ENCODE measurements at regions not wholly inside any gene's neighbourhood (a gene's known extent, or its start where the extent isn't known, plus 50 kb on each side); places are given as distances from the start of the nearest gene placed in this dataset.

DNA sequence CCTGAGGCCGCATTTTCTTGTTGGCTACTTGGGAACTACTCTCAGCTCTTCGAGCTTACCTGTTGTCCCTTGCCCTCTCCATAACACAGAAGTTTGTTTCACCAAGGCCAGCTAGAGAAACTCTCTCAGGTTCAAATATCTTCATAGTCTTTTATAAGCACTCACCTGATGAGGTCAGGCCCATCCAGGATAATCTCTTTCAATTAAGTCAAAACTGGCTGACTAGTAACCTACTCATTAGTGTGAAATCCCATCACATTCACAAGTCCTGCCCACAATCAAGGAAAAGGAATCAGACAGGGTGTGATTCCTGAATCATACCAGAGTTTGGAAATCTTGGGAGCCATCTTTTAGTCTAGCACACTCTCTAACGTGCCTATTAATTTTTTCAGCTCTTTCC, 195.2 kb upstream of the HS3ST5 start:
- no peaks in the 10 kb centered on the region for H3K36me3 ChIP-seq
- H3K9me3 ChIP-seq, result no peaks in the 10 kb centered on the region
- no peak overlapping the region for H3K4me3 ChIP-seq (ENCODE audit: low read depth, low read length)
- TF ChIP-seq, protein P1, sequence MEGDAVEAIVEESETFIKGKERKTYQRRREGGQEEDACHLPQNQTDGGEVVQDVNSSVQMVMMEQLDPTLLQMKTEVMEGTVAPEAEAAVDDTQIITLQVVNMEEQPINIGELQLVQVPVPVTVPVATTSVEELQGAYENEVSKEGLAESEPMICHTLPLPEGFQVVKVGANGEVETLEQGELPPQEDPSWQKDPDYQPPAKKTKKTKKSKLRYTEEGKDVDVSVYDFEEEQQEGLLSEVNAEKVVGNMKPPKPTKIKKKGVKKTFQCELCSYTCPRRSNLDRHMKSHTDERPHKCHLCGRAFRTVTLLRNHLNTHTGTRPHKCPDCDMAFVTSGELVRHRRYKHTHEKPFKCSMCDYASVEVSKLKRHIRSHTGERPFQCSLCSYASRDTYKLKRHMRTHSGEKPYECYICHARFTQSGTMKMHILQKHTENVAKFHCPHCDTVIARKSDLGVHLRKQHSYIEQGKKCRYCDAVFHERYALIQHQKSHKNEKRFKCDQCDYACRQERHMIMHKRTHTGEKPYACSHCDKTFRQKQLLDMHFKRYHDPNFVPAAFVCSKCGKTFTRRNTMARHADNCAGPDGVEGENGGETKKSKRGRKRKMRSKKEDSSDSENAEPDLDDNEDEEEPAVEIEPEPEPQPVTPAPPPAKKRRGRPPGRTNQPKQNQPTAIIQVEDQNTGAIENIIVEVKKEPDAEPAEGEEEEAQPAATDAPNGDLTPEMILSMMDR (IDR thresholded peaks at IDR 0.05; ENCODE audit: low read depth, low read length), result no peak
- no peaks in the 10 kb centered on the region for H3K27me3 ChIP-seq
- H3K4me1 ChIP-seq, result no peaks in the 10 kb centered on the region
- no peak for DNase-seq

DNA sequence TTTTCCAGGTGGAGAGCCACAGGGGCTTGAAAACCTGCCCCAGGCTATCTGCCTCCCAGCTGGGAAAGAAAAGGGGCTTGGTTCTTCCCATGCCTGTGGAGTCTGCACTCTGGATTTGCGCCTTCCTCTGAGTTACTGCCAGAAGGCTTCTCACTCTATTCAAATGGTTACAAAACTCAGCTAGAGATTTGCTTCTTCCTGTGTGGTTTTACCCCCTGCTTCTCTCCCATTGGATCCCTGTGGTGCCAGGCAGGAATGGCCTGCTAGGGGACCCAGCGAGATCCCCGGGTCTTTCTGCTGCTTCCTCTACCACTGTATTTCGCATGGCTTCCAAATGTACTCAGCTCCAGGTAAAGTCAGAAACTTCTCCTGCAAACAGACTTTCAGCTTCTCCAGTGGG, 192.0 kb upstream of the HS3ST5 start:
- DNase-seq, result no peak
- no peaks in the 10 kb centered on the region for H3K36me3 ChIP-seq
- H3K27me3 ChIP-seq, result no peaks in the 10 kb centered on the region
- no peaks in the 10 kb centered on the region for H3K9me3 ChIP-seq
- H3K4me1 ChIP-seq, result no peaks in the 10 kb centered on the region
- no peak overlapping the region for H3K4me3 ChIP-seq (ENCODE audit: low read depth, low read length)
- TF ChIP-seq, protein P1 (IDR thresholded peaks at IDR 0.05; ENCODE audit: low read depth, low read length), result no peak

DNA sequence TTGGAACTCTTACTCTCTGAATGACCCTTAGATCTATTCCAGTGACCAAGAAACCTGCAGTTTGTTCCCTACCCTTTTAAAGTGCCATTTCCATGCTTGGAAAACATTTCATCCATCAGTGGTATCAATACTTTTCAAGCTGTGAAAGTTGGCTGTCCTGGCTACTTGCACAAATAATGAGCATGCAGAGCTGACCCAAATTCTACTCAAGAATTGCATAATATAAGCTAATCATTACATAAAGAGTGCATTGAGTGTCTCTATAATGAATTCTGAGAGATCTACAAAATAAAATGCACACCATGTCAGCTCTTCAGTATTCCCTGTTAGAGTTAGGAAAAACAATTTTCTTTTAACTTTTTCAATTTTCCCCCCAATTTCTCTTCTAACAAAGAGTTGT, 181.3 kb upstream of the HS3ST5 start:
- TF ChIP-seq, protein P1 (IDR thresholded peaks at IDR 0.05; ENCODE audit: low read depth, low read length), result no peak
- no peaks in the 10 kb centered on the region for H3K27me3 ChIP-seq
- H3K4me3 ChIP-seq (ENCODE audit: low read depth, low read length), result no peak overlapping the region
- H3K36me3 ChIP-seq, result no peaks in the 10 kb centered on the region
- H3K4me1 ChIP-seq, result no peaks in the 10 kb centered on the region
- no peak for DNase-seq
- H3K9me3 ChIP-seq, result no peaks in the 10 kb centered on the region

GRCh38 chr6:114523508-114523907, 180.7 kb upstream of the HS3ST5 start:
- Histone ChIP-seq H3K9me3 (no peaks in the 10 kb centered on the region), H3K36me3 (no peaks in the 10 kb centered on the region), H3K4me3 (ENCODE audit: low read depth, low read length) (no peak overlapping the region), H3K4me1 (no peaks in the 10 kb centered on the region), H3K27me3 (no peaks in the 10 kb centered on the region)
- no peak for DNase-seq
- TF ChIP-seq, protein P1 (IDR thresholded peaks at IDR 0.05; ENCODE audit: low read depth, low read length), result no peak

- Histone ChIP-seq H3K4me3 (ENCODE audit: low read depth, low read length) (no peak overlapping the region), H3K36me3 (no peaks in the 10 kb centered on the region), H3K4me1 (no peaks in the 10 kb centered on the region), H3K27me3 (no peaks in the 10 kb centered on the region), H3K9me3 (no peaks in the 10 kb centered on the region)
- no peak for DNase-seq
- TF ChIP-seq, protein P1 (IDR thresholded peaks at IDR 0.05; ENCODE audit: low read depth, low read length), result no peak
Measured at GRCh38 chr6:114521926-114522325, 179.1 kb upstream of the HS3ST5 start.

GRCh38 chr6:114520976-114521375, 178.2 kb upstream of the HS3ST5 start:
- Histone ChIP-seq H3K27me3 (no peaks in the 10 kb centered on the region), H3K4me1 (no peaks in the 10 kb centered on the region), H3K9me3 (no peaks in the 10 kb centered on the region), H3K36me3 (no peaks in the 10 kb centered on the region), H3K4me3 (ENCODE audit: low read depth, low read length) (no peak overlapping the region)
- DNase-seq, result no peak
- TF ChIP-seq, protein P1 (IDR thresholded peaks at IDR 0.05; ENCODE audit: low read depth, low read length), result no peak
